ENCODE measurements at regions not wholly inside any gene's neighbourhood (a gene's known extent, or its start where the extent isn't known, plus 50 kb on each side); places are given as distances from the start of the nearest gene placed in this dataset.

- DNase-seq (ENCODE audit: low spot score), result no peak
Measured at GRCh38 chr2:78293768-78294167, 731.7 kb upstream of the REG3G start.

GRCh38 chr2:78301166-78301789, 724.2 kb upstream of the REG3G start:
- DNase-seq (ENCODE audit: low spot score), result no peak

DNA sequence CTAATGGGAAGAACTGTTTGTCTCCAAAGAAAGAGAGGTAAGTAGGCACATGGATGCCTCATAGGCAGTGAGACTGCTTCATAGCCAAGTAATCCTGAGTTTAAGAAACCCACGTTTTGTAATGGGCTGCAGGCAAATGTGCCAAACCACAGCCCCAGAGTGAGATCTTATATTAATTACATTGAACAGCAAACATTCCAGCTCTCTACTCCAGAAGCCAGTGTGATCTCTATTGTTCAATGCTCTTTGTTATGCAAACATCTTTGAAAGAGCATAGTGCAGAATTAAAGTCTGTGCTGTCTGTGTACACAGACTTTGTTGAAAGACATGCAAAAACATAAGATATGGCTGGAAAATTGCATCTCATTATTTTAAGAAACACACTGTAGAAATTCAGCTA, 720.8 kb upstream of the REG3G start:
- no peak for DNase-seq (ENCODE audit: low spot score)

DNA sequence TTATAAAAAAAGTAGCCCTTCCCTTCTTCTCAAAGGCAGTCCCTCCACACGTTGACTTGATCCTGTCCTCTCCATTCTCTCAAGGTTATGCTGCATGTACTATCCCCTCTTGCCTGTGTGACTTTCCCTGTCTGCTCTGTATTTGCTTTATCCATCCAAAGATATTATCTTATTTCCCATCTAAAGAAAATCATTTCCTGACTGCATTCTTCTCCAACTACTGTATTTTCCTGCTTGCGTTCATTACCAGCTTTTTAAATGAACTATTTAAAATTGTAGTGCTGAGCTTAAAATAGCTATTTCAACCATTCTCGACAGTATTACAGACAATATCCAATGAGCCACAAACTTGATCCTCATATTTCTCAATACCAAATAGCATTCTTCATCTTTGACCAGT, 716.0 kb upstream of the REG3G start:
- no peak for DNase-seq (ENCODE audit: low spot score)

GRCh38 chr2:78315368-78315767, 710.1 kb upstream of the REG3G start:
- no peak for DNase-seq (ENCODE audit: low spot score)

DNA sequence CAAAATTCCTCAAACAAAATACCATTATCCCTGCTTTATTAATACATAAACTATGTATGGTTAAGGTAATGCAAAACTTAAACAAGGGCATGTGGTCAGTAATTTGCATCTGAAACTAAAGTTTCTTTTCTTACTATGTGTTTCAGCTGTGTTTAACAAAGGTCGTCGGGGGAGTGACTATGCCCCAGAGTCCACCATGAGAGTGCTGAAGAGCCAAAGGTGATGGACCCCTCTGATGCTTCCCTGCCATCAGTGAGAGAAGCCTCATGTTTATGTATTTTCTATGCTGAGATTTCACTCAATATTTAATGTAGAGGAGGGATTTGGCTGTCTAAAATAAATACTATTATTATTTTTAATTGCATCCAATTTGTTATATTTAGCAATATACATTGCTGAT, 707.2 kb upstream of the REG3G start:
- DNase-seq (ENCODE audit: low spot score), result no peak

DNA sequence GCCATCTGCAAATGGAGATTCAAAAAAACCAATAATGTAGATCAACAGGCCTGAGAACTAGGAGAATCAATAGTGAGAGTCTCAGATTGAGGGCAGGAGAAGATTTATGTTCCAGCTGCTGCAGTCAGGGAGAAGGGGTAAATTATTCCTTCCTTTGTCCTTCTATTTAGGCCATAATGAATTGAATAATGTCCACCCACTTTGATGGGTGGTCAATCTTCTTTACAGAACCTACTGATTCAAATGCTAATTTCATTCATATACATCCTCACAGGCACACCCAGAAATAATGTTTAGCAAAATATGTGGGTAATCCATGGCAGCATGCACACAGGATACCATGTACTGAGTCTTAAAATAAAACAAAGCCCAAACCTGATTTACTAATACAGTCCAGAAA, 695.3 kb upstream of the REG3G start:
- no peak for DNase-seq (ENCODE audit: low spot score)

GRCh38 chr2:78351208-78351607, 674.3 kb upstream of the REG3G start:
- no peak for DNase-seq (ENCODE audit: low spot score)

- DNase-seq (ENCODE audit: low spot score), result no peak
Measured at GRCh38 chr2:78353168-78353567, 672.3 kb upstream of the REG3G start.

DNA sequence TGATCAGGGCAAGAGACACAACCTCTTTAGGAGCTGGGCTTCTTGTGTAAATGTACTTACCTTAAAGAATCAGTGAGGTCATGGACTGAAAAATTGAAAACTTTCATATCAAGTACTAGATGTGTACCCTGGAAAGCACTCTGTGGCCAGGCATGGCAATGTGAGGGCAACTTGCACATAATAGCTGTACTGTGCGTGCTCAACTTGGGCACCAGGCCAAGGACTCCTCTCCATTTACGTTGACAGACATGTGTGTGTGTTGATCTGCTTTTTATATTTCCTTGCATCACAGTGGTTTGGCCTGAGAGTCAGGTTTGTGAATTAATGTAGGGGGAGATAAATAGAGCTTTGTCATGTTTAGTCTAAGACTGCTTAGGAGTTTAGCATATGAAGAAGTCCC, 669.5 kb upstream of the REG3G start:
- no peak for DNase-seq (ENCODE audit: low spot score)

GRCh38 chr2:78383576-78383975, 641.9 kb upstream of the REG3G start:
- DNase-seq (ENCODE audit: low spot score), result no peak

DNA sequence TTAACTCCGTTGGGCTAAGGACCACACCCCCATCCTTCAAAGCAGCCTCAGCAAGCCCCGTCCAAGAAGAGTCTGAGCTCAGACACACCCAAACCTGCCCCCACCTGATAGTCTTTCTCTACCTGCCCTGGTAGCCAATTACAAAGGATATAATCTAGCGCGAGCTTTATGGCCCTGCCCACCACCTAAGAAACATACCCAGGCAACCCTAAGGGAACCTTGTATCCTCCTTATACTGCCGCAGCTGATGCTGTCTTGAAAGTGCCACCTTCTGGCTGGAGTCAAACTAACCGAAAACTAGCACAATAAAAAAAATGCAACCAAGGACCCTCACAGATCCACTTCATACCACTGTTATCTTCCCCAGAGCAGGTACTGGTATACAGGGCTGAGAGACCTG, 628.3 kb upstream of the REG3G start:
- DNase-seq (ENCODE audit: low spot score), result no peak

DNA sequence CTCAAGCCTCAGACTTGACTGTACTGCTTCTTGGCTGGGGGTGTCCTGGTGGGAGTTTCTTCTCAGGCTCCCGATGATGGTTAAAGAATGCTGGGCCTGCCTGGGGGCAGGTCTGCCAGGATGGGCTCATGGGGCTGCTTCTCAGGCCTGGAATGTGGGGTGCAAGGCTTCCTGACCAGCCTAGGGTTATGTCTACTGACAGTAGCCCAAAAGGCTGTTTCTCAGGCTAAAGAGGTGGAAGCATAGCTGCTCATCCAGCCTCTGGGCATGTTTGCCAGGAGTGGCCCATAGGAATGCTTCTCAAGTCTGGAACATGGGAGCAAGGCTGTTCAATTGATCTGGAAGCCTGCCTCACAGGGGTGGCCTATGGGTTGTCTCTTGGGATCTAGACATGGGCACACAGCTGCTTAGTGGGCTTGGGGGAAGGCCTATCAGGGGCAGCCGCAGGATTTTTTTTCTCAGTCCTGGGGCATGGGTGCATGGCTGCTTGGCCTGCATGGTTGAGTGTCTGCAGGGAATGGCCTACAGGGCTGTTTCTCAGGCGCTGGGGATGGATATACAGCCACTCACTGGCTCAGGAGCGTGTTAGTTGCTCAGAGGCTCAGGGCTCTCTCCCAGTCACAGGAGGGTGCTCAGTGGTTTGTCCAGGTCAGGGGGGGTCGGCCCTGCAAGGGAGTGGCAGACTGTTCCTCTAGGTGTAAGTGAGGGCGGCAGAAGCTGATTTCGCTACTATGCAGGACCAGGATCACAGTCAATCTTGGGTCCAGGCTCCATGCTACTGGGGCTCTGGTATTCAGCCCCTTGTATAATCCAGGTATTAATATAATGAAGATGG, 617.3 kb upstream of the REG3G start:
- DNase-seq (ENCODE audit: low spot score), result no peak

- no peak for DNase-seq (ENCODE audit: low spot score)
Measured at GRCh38 chr2:78408795-78409118, 616.7 kb upstream of the REG3G start.

DNA sequence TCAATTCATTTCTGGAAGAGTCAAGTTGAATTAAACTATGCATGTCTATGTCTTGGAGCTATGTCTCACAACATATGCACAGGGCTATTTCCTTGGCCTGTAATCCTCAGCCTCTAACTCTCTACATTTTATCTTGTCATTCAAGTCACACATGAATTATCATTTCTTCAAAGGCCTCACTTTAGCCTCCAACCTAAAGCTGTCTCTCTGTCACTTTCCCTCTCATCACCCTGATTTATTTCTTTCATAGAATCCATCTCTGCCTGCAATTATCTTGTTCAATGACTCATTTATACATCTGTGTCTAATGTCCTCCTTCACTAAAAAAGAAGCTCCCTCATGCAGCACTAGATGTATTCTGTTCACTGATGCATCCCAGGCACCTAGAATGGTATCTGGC, 614.2 kb upstream of the REG3G start:
- no peak for DNase-seq (ENCODE audit: low spot score)

GRCh38 chr2:78416625-78417300, 608.7 kb upstream of the REG3G start:
- DNase-seq (ENCODE audit: low spot score), result no peak

DNA sequence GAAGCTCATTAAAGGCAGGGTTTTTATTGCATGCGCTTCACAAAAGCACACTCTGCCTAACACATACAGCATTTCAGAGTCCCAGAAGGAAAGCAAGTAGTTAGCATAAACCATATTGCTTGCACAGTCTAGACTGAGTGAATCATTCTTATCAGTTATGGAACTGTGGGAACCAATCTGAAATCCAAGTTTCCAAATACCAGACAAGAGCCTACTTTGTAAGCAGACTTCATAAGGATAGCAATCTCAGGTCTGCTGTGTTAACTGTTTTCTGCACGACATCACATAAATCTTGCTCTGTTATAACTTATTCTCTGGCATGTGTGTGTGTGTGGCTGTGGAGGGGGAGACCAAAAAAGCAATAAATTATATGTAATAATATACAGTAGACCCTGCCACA, 608.1 kb upstream of the REG3G start:
- no peak for DNase-seq (ENCODE audit: low spot score)

GRCh38 chr2:78418021-78418420, 607.5 kb upstream of the REG3G start:
- DNase-seq (ENCODE audit: low spot score), result no peak

- DNase-seq (ENCODE audit: low spot score), result no peak
Measured at GRCh38 chr2:78420132-78420531, 605.4 kb upstream of the REG3G start.

DNA sequence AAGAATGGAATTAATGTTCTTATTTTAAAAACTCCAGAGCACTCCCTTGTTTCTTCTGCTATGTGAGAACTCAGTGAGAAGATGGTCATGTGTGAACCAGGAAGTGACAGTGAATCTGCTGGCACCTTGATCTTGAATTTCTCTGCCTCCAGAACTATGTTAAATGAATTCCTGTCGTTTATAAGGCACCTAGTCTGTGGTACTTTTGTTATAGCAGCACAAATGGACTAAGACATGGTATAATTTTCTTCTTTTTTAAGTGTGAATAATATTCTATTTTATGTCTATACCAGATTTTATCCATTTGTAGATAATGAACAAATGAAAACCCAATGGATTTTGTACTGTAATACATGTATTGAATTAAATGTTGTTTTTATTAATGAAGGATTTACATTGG, 601.9 kb upstream of the REG3G start:
- DNase-seq (ENCODE audit: low spot score), result no peak

- no peak for DNase-seq (ENCODE audit: low spot score)
Measured at GRCh38 chr2:78427170-78427569, 598.3 kb upstream of the REG3G start.

- DNase-seq (ENCODE audit: low spot score), result no peak
Measured at GRCh38 chr2:78431241-78431640, 594.3 kb upstream of the REG3G start.

GRCh38 chr2:78439122-78439521, 586.4 kb upstream of the REG3G start:
- DNase-seq (ENCODE audit: low spot score), result no peak

- no peak for DNase-seq (ENCODE audit: low spot score)
Measured at GRCh38 chr2:78455586-78455985, 569.9 kb upstream of the REG3G start.

All from hematopoietic multipotent progenitor cell treated with erythropoietin and hydrocortisone succinate and interleukin-3 and kit ligand, for 17 days (in vitro differentiated cells).